GM12892 (cell line): ENCODE measurements at regions not wholly inside any gene's neighbourhood (a gene's known extent, or its start where the extent isn't known, plus 50 kb on each side); places are given as distances from the start of the nearest gene placed in this dataset.

ENCODE experiments used
- POLR2A ChIP-seq: IDR thresholded peaks from 2 replicates; pipeline ENCODE4 v1.6.1; 2011; ENCODE audit warnings: low read depth, low read length, control low read depth
- POLR2AphosphoS5 ChIP-seq: IDR thresholded peaks from 2 replicates; pipeline ENCODE4 v1.6.1; 2011; ENCODE audit warnings: low read depth, low read length, control low read depth
- TAF1 ChIP-seq: IDR thresholded peaks from 2 replicates; pipeline ENCODE4 v1.6.1; 2011; ENCODE audit warnings: low read depth, mild to moderate bottlenecking, control low read depth, low read length, borderline replicate concordance

- TF ChIP-seq POLR2AphosphoS5 (no peak), POLR2A (no peak), TAF1 (no peak)
Observed at GRCh38 chr6:66508433-66508832, 801.4 kb upstream of the EYS start.
